ENCODE measurements at regions not wholly inside any gene's neighbourhood (a gene's known extent, or its start where the extent isn't known, plus 50 kb on each side); places are given as distances from the start of the nearest gene placed in this dataset.

DNA sequence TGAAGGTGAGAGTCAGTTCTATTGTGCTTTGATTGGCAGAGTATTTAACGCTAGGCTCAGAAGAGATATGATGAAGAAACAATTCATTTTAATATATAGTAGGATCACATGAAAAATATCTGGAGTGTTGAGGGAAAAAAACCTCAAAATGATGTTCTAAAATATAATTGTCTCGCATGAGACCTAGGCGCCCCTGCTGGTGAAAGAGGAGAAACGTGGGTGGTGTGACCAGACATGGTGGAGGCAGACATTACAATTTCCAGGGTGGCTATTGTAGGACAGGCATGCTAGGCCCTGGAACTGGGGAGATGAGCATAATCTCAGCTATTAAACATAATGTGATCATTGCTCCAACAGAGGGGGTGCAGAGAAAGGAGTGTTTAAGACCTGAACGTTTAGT is 210.0 kb downstream of the HS3ST1 start:
- H3K4me3 ChIP-seq (ENCODE audit: low read length), result no peak overlapping the region
- peak; percentile 21 for DNase-seq (ENCODE audit: low read depth)
- TF ChIP-seq CTCF (IDR thresholded peaks at IDR 0.05; ENCODE audit: insufficient read depth, low read depth, low read length, missing control alignments), result peak; percentile 36

DNA sequence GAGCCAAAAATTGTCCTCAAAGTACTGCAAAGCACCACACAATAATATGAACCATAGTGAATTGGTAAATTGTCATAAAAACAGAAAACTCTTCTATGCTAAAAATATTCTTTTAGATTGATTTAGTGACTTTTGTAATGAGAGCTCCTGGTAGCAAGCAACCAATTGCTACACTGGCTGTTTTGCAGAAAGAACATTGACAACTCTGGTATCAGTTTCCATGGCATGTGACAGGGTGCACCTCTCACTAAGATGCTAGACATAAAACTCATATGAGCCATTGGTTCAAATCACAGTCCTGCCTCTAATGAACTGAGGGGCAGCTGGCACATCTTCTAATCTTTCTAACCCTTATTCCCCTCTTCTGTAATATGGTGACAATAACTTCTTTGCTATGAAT is 212.2 kb downstream of the HS3ST1 start:
- no peak overlapping the region for H3K4me3 ChIP-seq (ENCODE audit: low read length)
- no peak for TF ChIP-seq CTCF (IDR thresholded peaks at IDR 0.05; ENCODE audit: insufficient read depth, low read depth, low read length, missing control alignments)
- no peak for DNase-seq (ENCODE audit: low read depth)

DNA sequence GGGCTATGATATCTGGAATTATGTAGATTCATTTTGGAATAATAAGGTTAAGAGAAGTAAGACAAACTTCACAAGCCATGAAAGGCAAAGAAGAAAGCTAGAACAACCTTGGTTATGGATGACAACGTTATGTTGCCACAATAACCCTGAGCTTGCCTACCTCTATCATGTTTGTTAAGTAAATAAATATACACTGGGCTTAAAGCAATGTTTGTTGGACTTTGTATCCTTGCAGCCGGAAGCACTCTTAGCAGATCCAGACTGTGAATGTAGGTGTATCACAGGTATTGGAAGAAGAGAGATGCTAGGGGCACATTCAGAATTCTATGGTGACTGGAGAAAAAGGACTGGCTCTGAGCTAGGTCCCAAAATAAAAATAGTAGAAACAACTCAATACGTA is 214.4 kb downstream of the HS3ST1 start:
- no peak overlapping the region for H3K4me3 ChIP-seq (ENCODE audit: low read length)
- no peak for DNase-seq (ENCODE audit: low read depth)
- TF ChIP-seq CTCF (IDR thresholded peaks at IDR 0.05; ENCODE audit: insufficient read depth, low read depth, low read length, missing control alignments), result no peak

GRCh38 chr4:11209826-11210225 is 218.9 kb downstream of the HS3ST1 start:
- no peak overlapping the region for H3K4me3 ChIP-seq (ENCODE audit: low read length)
- DNase-seq (ENCODE audit: low read depth), result no peak
- TF ChIP-seq CTCF (IDR thresholded peaks at IDR 0.05; ENCODE audit: insufficient read depth, low read depth, low read length, missing control alignments), result no peak

GRCh38 chr4:11201256-11201655 is 227.4 kb downstream of the HS3ST1 start:
- H3K4me3 ChIP-seq (ENCODE audit: low read length), result no peak overlapping the region
- no peak for TF ChIP-seq CTCF (IDR thresholded peaks at IDR 0.05; ENCODE audit: insufficient read depth, low read depth, low read length, missing control alignments)
- DNase-seq (ENCODE audit: low read depth), result no peak

DNA sequence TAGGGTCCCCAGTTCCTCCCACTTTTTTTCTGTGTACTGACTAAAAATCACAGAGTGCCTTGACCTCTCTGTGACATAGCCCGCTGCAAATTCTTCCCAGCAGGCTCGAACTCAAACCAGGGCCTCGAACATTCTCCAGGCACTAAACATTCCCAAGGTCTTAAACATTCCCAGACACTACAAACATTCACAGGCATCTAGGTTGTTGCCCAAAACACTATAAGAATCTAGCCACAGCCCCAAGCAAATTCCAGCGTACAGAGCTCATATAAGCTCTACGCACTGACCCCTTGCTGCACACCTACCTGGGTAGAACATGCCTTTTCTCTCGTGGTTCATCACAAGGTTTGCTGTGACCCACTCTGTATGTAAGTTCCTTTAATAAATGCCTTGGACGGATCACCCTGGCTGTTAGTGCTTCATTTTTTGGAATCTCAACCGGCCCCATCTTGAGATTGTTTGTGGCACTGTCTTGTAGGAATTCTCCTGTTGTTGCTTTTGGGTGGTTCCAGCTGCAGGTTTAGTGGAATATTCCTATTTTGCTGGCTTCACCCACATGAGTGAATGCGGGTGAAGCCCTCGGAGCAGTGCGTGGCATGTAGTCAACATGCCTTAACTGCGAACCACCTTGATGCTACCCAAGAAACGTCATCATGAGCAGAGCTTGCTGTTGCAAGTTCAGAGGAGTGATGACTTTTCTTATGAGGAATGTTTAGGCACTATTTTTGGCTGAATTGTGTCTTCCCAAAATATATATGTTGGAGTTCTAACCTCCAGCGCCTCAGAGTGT is 230.0 kb downstream of the HS3ST1 start:
- no peak for DNase-seq (ENCODE audit: low read depth)
- TF ChIP-seq CTCF (IDR thresholded peaks at IDR 0.05; ENCODE audit: insufficient read depth, low read depth, low read length, missing control alignments), result no peak
- H3K4me3 ChIP-seq (ENCODE audit: low read length), result no peak overlapping the region
